SK-N-SH (cell line): ENCODE measurements at regions not wholly inside any gene's neighbourhood (a gene's known extent, or its start where the extent isn't known, plus 50 kb on each side); places are given as distances from the start of the nearest gene placed in this dataset.

Source experiments
- CTCF ChIA-PET: fragments of 300-600, 350-600 bp; formaldehyde crosslinking; extraction: SDS; loops from one replicate; lab custom pipeline; 2021; lab: Yijun Ruan, JAX
- POLR2A ChIA-PET: fragments of 350-600 bp; sonication (Branson Sonifier 250); formaldehyde crosslinking; extraction: SDS; loops from one replicate; lab custom pipeline; 2020; ENCODE audit warnings: antibody characterized with exemption, inconsistent platforms; lab: Yijun Ruan, JAX
- DNase-seq: peaks from one replicate; pipeline ENCODE4 v3.0.0; 2012
- H2AFZ ChIP-seq: fragments of 200-600 bp; sonication (generic); 2 replicates; pipeline ENCODE4 v1.8.1; 2016; ENCODE audit warnings: antibody characterized with exemption, mild to moderate bottlenecking, low read depth
- H3F3A ChIP-seq: fragments of 200-600 bp; sonication (generic); replicated peaks from 2 replicates; pipeline ENCODE3; 2016; ENCODE audit warnings: antibody characterized with exemption, mild to moderate bottlenecking; ENCODE audit not compliant: insufficient read depth
- H3K27ac ChIP-seq, 2 experiments: fragments of 200-500 bp in 1 of 2; fragments of 200-600 bp in 1 of 2; sonication (Bioruptor generic) in 1 of 2; sonication (generic), shearing (Covaris generic) in 1 of 2; 2 replicates each; pipeline versions ENCODE4 v1.5.1 to v1.6.1; 2014 to 2016; ENCODE audit warnings: low read depth in 2 of 2, inconsistent platforms in 1 of 2, low read length in 1 of 2, mild to moderate bottlenecking in 1 of 2, mixed read lengths in 1 of 2
- H3K27me3 ChIP-seq: fragments of 200-600 bp; sonication (generic), shearing (Covaris generic); 2 replicates; pipeline ENCODE4 v1.6.1; 2016; ENCODE audit warnings: mixed run types; ENCODE audit not compliant: insufficient read depth
- H3K36me3 ChIP-seq, 2 experiments: fragments of 200-500 bp in 1 of 2; fragments of 200-600 bp in 1 of 2; sonication (Bioruptor generic) in 1 of 2; sonication (generic) in 1 of 2; replicated peaks in 1 of 2; 2 replicates each; pipeline versions ENCODE3 to v1.5.1; 2014 to 2016; ENCODE audit warnings: low read length in 1 of 2, mild to moderate bottlenecking in 1 of 2; ENCODE audit not compliant: insufficient read depth in 2 of 2, control insufficient read depth in 1 of 2
- H3K4me1 ChIP-seq, 2 experiments: fragments of 200-500 bp in 1 of 2; fragments of 200-600 bp in 1 of 2; sonication (Bioruptor generic) in 1 of 2; sonication (generic), shearing (Covaris generic) in 1 of 2; 2 replicates each; pipeline versions ENCODE4 v1.5.1 to v1.6.1; 2014 to 2016; ENCODE audit warnings: low read depth in 1 of 2, low read length in 1 of 2, mixed run types in 1 of 2; ENCODE audit not compliant: insufficient read depth in 2 of 2, control insufficient read depth in 1 of 2
- H3K4me2 ChIP-seq: fragments of 200-600 bp; sonication (generic), shearing (Covaris generic); 2 replicates; pipeline ENCODE4 v1.6.1; 2017; ENCODE audit warnings: mixed run types
- H3K4me3 ChIP-seq, 2 experiments: fragments of 200-500 bp in 1 of 2; fragments of 200-600 bp in 1 of 2; sonication (Bioruptor generic) in 1 of 2; sonication (generic), shearing (Covaris generic) in 1 of 2; 2 replicates each; pipeline versions ENCODE4 v1.5.1 to v1.8.1; 2014 to 2016; ENCODE audit warnings: low read depth in 2 of 2, inconsistent platforms in 1 of 2, low read length in 1 of 2, mild to moderate bottlenecking in 1 of 2, mixed read lengths in 1 of 2, moderate library complexity in 1 of 2
- H3K79me2 ChIP-seq: fragments of 200-600 bp; sonication (generic); 2 replicates; pipeline ENCODE4 v1.8.1; 2017; ENCODE audit warnings: mild to moderate bottlenecking; ENCODE audit not compliant: insufficient read depth
- H3K9ac ChIP-seq: fragments of 200-600 bp; sonication (generic); 2 replicates; pipeline ENCODE4 v1.6.1; 2017; ENCODE audit warnings: mixed run types
- H3K9me2 ChIP-seq: fragments of 200-600 bp; sonication (generic); 2 replicates; pipeline ENCODE4 v1.6.1; 2017; ENCODE audit warnings: mixed run types
- H3K9me3 ChIP-seq: fragments of 200-600 bp; sonication (generic); 2 replicates; pipeline ENCODE4 v1.6.1; 2017; ENCODE audit warnings: mixed run types, mild to moderate bottlenecking, moderate library complexity
- H4K20me1 ChIP-seq: fragments of 200-600 bp; sonication (generic); 2 replicates; pipeline ENCODE4 v1.6.1; 2017; ENCODE audit warnings: mild to moderate bottlenecking, mixed run types; ENCODE audit not compliant: insufficient read depth
- EZH2phosphoT487 ChIP-seq: fragments of 200-600 bp; sonication (generic); IDR thresholded peaks from 2 replicates; pipeline ENCODE4 v1.6.1; 2017; ENCODE audit warnings: low read depth, mixed run types, mild to moderate bottlenecking, antibody characterized with exemption, moderate library complexity, borderline replicate concordance
- RXRA ChIP-seq: IDR thresholded peaks from 2 replicates; pipeline ENCODE4 v1.4.0; 2012; ENCODE audit warnings: low read depth, mild to moderate bottlenecking, borderline replicate concordance
- SMC3 ChIP-seq: IDR thresholded peaks from 2 replicates; pipeline ENCODE4 v1.6.1; 2012; ENCODE audit warnings: low read depth, low read length, improper control_type of control experiment
- WGBS: methylation state at CpG from one replicate; pipeline ENCODE4 v1.1.6; 2017; ENCODE audit warnings: low lambda C conversion rate; 5-methylcytosine and 5-hydroxymethylcytosine counted together
- TF ChIP-seq, protein P1 (sequence below): fragments of 150-350 bp; IDR thresholded peaks from 2 replicates; pipeline ENCODE4 v1.6.1; 2017; ENCODE audit warnings: antibody characterized with exemption, low read length, low read depth, borderline replicate concordance
- TF ChIP-seq, protein P2 (sequence below): IDR thresholded peaks from 2 replicates; pipeline ENCODE4 v1.4.0; 2012; ENCODE audit warnings: low read depth
- TF ChIP-seq, protein P3 (sequence below): IDR thresholded peaks from 2 replicates; pipeline ENCODE4 v1.4.0; 2012; ENCODE audit warnings: low read depth, borderline replicate concordance
- TF ChIP-seq, protein P4 (sequence below): IDR thresholded peaks from 2 replicates; pipeline ENCODE4 v1.4.0; 2012; ENCODE audit warnings: low read depth, borderline replicate concordance
- TF ChIP-seq, protein P5 (sequence below): IDR thresholded peaks from 2 replicates; pipeline ENCODE4; 2012
- TF ChIP-seq, protein P6 (sequence below): IDR thresholded peaks from 2 replicates; pipeline ENCODE4 v1.6.1; 2012; ENCODE audit warnings: mild to moderate bottlenecking, low read depth, low read length, moderate library complexity

DNA sequence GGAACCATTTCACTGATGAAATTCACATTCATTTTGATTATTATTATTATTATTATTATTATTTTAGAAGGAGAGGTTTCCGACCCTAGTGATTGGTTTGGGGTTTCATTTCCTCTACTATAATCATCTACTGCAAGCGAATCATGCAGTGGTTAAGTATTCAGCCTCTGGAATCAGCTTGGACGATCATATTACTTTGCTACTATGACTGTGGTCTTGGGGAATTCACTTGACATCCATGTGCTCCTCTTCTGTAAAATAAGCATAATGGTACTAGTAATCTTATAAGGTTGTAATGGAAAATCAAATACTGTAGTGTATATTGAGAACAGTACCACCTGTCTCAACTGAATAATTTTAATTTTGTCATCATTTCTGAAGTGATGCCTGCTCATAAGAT lies 132.1 kb upstream of the SLC4A4 start:
- 14% methylated on average over 3 of the region's 3 CpGs for WGBS
- CTCF ChIA-PET: no interaction called here
- Histone ChIP-seq H3K4me2 (no peak overlapping the region), H3K79me2 (no peaks in the 10 kb centered on the region), H3F3A (no peaks in the 10 kb centered on the region), H4K20me1 (no peaks in the 10 kb centered on the region), H3K36me3 (no peaks in the 10 kb centered on the region), H3K27me3 (0 out of 2 replicates have a peak, but pooled peaks cover 1% of the 10 kb centered on the region), H3K9me2 (no peaks in the 10 kb centered on the region), H3K9ac (no peak overlapping the region), H3K4me3 (no peak overlapping the region), H3K27ac (no peak overlapping the region), H3K4me1 (no peaks in the 10 kb centered on the region), H2AFZ (no peak overlapping the region), H3K9me3 (no peaks in the 10 kb centered on the region)
- no peak for DNase-seq
- TF ChIP-seq, protein P1, sequence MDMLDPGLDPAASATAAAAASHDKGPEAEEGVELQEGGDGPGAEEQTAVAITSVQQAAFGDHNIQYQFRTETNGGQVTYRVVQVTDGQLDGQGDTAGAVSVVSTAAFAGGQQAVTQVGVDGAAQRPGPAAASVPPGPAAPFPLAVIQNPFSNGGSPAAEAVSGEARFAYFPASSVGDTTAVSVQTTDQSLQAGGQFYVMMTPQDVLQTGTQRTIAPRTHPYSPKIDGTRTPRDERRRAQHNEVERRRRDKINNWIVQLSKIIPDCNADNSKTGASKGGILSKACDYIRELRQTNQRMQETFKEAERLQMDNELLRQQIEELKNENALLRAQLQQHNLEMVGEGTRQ: no peak
- TF ChIP-seq, protein P2, sequence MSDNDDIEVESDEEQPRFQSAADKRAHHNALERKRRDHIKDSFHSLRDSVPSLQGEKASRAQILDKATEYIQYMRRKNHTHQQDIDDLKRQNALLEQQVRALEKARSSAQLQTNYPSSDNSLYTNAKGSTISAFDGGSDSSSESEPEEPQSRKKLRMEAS: no peak
- TF ChIP-seq, protein P3, sequence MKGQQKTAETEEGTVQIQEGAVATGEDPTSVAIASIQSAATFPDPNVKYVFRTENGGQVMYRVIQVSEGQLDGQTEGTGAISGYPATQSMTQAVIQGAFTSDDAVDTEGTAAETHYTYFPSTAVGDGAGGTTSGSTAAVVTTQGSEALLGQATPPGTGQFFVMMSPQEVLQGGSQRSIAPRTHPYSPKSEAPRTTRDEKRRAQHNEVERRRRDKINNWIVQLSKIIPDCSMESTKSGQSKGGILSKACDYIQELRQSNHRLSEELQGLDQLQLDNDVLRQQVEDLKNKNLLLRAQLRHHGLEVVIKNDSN: no peak
- TF ChIP-seq SMC3: no peak
- TF ChIP-seq, protein P4, sequence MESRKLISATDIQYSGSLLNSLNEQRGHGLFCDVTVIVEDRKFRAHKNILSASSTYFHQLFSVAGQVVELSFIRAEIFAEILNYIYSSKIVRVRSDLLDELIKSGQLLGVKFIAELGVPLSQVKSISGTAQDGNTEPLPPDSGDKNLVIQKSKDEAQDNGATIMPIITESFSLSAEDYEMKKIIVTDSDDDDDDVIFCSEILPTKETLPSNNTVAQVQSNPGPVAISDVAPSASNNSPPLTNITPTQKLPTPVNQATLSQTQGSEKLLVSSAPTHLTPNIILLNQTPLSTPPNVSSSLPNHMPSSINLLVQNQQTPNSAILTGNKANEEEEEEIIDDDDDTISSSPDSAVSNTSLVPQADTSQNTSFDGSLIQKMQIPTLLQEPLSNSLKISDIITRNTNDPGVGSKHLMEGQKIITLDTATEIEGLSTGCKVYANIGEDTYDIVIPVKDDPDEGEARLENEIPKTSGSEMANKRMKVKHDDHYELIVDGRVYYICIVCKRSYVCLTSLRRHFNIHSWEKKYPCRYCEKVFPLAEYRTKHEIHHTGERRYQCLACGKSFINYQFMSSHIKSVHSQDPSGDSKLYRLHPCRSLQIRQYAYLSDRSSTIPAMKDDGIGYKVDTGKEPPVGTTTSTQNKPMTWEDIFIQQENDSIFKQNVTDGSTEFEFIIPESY: no peak
- TF ChIP-seq RXRA: no peak
- TF ChIP-seq, protein P5, sequence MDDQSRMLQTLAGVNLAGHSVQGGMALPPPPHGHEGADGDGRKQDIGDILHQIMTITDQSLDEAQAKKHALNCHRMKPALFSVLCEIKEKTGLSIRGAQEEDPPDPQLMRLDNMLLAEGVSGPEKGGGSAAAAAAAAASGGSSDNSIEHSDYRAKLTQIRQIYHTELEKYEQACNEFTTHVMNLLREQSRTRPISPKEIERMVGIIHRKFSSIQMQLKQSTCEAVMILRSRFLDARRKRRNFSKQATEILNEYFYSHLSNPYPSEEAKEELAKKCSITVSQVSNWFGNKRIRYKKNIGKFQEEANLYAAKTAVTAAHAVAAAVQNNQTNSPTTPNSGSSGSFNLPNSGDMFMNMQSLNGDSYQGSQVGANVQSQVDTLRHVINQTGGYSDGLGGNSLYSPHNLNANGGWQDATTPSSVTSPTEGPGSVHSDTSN: no peak
- TF ChIP-seq, protein P6, sequence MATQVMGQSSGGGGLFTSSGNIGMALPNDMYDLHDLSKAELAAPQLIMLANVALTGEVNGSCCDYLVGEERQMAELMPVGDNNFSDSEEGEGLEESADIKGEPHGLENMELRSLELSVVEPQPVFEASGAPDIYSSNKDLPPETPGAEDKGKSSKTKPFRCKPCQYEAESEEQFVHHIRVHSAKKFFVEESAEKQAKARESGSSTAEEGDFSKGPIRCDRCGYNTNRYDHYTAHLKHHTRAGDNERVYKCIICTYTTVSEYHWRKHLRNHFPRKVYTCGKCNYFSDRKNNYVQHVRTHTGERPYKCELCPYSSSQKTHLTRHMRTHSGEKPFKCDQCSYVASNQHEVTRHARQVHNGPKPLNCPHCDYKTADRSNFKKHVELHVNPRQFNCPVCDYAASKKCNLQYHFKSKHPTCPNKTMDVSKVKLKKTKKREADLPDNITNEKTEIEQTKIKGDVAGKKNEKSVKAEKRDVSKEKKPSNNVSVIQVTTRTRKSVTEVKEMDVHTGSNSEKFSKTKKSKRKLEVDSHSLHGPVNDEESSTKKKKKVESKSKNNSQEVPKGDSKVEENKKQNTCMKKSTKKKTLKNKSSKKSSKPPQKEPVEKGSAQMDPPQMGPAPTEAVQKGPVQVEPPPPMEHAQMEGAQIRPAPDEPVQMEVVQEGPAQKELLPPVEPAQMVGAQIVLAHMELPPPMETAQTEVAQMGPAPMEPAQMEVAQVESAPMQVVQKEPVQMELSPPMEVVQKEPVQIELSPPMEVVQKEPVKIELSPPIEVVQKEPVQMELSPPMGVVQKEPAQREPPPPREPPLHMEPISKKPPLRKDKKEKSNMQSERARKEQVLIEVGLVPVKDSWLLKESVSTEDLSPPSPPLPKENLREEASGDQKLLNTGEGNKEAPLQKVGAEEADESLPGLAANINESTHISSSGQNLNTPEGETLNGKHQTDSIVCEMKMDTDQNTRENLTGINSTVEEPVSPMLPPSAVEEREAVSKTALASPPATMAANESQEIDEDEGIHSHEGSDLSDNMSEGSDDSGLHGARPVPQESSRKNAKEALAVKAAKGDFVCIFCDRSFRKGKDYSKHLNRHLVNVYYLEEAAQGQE: no peak
- no peak for TF ChIP-seq EZH2phosphoT487
- TF ChIP-seq, all 33 proteins: peak for 0
- POLR2A ChIA-PET: no interaction called here
